ENCODE measurements at regions not wholly inside any gene's neighbourhood (a gene's known extent, or its start where the extent isn't known, plus 50 kb on each side); places are given as distances from the start of the nearest gene placed in this dataset.
"Not testable (repeated sequence)": the region's sequence is repeated elsewhere in the genome, so short reads cannot be mapped to it uniquely, and the experiment has no call there.

DNA sequence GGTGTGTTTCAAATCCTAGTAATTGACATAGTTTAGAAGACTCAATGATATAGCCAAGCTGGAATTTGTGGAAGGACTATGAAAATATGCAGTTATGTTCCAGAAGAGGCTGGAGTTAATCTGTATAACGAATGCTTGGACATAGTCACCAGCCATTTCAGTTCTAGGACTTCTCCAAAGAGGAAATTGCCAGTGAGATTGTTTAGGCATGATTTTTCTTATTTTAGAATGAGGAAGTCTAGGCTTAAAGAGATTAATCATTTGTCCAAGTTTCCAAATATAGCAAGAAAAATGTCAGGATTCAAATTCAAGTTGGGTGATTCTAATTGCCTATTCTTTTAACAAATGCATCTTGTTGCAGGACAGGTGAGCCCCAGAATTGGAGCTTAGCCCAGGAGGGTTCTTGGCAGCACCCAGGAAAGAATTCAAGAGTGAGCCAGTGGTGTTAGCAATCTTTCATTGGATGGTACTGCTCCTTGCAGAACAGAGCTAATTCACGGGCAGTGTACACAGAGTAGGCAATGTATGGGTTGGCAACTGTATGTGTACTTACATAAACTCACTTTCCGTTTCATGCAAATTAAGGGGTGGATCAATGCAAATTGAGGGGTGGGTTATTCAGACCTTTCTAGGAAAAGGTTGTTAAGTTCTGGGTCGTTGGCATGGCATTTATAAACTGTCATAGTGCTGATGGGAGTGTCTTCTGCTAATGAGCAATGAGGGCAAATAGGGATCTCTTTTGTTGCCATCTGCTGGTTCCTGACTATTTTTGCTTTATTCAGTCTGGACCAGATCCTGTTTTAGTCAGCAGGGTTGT, 763.1 kb upstream of the SLITRK1 start:
- DNase-seq, result no peak

- DNase-seq, result no peak
These were observed 759.2 kb upstream of the SLITRK1 start for GRCh38 chr13:84641491-84641890.

DNA sequence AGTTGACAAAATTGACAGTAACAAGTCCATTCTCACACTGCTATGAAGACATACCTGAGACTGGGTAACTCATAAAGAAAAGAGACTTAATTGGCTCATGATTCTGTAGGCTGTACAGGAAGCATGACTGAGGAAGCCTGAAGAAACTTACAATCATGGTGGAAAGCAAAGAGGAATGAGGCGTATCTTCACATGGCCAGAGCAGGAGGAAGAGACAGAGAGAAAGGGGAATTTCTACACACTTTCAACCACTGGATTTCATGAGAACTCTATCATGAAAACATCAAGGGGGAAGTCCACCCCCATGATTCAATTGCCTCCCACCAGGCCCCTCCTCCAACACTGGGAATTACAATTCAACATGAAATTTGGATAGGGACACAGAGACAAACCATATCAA, 758.4 kb upstream of the SLITRK1 start:
- DNase-seq, result no peak

DNA sequence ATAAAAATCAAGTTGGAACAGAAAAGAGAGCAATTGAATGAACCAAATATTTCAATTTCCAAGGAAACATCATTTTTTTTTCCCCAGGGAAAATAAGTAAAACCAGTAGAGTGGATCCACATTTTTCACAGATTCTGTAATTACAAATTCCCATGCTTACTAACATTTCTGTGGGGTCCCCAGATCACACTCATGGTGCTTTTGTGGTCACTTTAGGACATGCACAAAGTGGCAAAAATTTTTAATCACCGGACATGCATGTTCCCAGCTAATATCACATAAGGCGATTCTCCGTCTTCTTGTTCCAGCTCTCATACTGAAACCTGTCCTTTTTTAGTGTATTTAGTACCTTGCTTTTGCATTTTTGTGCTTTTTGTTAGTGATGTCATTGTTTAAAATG, 748.2 kb upstream of the SLITRK1 start:
- no peak for DNase-seq

DNA sequence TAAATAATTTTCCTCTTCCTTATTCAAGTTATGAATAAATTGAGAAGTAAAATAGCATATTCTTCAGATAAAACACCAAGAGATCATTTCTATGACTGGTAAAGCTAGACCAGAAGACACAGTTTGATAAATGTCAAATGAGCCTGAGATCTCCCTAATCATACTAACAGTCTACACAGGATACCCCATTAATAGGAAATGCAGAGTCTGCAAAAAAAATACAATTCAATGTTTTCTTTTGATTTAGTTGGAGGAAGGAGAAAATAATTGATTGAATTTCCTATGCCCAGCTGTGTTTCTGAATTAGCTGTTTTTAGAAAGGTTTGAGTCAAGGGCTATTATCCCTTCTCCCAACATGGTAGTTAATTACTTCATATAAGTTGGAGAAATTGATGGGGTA, 734.6 kb upstream of the SLITRK1 start:
- DNase-seq, result no peak

DNA sequence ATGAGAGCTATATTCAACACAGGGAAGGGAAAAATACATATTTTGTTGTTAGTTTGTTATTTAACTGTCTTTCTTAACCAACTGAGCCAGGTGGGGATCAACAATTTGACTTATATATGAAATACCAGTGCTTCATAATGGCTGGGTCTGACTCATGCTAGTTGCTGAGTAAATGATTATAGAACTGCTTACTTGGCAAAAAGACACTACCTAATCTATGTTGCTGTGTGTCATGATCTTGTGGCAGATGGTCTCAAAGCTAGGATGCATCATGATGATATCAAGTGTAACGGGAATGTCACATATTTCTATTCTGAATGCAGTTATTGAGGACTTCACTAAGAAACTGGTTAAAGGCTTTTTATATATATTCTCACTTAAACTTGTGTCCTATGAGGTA, 727.4 kb upstream of the SLITRK1 start:
- no peak for DNase-seq

DNA sequence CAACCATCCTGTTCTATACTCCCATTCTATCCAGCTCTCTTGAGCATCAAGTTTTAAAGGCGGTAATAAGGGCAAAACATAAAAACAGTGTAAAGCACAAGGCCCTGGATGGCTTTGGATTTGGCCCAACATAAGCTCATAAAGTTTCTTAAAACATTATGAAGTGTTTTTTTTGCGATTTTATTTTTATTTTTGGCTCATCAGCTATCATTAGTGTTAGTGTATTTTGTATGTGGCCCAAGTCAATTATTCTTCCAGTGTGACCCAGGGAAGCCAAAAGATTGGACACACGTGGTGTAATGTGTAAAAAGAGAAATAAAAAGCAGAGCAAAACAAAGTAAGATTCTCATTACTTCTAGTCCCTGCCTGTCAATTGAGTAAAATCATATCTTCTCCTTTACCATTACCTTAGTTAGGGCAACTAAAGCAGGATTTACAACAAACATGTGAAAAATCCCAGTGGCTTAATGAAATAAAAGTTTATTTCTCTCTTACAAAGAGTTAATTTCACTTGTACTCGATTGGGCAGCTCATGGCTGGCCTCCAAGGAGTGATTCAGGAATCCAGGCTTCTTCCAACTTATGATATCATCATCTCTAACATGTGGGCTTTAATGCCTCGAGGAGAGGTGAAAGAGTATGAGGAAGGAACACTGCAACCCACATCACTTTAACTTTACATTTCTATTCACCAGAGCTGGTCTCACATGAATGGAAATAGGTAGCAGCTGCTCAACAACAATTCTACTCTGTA, 725.2 kb upstream of the SLITRK1 start:
- no peak for DNase-seq

DNA sequence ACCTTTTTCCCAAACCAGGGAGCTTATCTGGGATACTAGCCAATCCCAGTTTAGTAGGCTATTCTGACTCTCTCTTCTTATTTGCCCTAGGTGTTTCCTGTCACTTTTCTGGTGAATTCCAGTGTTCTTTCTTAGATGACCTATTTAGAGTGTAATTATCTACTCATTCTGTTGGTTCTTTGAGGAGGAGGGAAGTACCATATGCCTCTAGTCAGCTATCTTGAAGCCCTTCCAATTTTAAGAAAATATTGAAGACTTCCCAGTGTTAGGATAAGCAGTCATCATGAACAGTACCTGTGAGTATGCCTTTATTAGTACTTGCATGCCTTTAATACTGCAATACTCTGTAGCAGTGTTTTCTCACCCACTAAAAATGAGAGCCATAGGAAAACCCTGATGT, 724.3 kb upstream of the SLITRK1 start:
- no peak for DNase-seq

DNA sequence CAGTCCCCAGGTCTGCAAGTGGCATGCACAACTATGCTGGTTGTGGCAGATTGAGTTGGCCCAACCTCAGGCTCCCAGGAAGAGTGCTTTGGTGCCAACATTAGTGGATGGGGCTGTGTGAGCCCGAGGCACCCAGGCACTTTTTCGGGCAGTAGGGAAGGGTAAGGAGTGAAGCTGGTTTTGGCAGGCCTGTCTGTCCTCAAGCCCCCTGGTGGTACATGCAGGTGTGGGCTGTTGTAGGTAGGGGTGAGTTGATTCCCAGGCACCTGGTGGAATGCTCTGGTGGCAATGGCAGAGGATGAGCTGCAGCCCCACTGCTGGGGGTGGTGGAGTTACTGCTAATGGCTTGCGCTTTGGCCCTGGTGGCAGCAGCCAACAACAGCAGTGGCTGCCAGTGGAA, 723.7 kb upstream of the SLITRK1 start:
- DNase-seq, result no peak

- DNase-seq, result no peak
These were observed 709.2 kb upstream of the SLITRK1 start for GRCh38 chr13:84591444-84591843.

DNA sequence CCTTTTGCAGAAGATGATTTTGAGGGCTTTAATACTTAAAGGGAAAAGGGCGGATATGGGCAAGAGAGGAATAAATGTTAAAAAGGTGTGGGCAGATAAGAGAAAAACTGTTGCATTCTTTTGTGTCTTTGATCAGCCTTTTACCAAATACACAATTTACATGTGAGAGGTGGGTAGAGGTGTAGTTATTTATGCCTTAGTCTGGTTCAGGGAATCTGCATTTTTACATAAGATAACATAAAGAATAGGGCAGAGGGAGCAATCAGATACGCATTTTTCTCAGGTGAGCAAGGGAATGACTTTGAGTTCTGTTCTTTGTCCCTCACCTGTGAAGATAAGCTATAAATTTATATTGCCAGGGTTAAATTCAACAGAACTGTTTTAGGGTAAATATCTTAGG, 708.4 kb upstream of the SLITRK1 start:
- DNase-seq, result no peak

DNA sequence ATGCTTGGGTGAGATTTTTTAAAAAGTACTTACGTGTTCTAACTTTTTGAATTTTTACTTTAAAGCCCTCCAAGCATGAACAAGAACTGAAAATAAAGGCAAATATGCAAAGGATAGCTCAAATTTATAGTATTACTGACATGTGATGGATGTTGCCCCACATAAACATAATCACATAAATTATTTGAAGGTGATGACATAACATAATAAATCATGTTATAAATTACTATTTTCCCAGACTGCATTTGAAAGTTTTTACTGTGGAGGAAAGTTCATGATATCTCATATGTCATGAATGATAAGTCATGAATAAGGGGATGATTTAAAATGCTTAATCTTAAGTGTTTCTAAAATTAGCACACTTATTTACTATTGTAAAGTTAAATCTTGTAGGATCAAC, 705.7 kb upstream of the SLITRK1 start:
- no peak for DNase-seq

DNA sequence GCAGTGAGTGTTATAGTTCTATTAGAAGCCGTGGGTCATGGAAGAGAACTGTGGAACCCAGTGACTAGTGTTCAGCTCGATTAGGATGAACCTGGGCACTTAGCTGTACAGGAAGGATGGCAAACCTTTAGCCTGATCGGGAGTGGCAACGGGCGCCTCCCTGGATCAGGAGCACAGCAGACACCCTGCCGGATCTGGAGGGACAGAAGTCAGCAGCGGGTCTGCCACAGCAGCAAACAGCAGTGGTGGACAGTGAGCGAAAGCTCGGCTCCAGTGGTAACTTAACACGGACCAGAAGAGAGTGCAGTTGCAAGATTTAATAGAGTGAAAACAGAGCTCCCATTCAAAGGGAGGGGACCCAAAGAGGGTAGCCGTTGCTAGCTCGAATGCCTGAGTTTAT, 697.6 kb upstream of the SLITRK1 start:
- DNase-seq, result not testable (repeated sequence)

GRCh38 chr13:84574851-84575250, 692.6 kb upstream of the SLITRK1 start:
- no peak for DNase-seq

GRCh38 chr13:84571264-84571663, 689.0 kb upstream of the SLITRK1 start:
- no peak for DNase-seq

- DNase-seq, result no peak
These were observed 688.6 kb upstream of the SLITRK1 start for GRCh38 chr13:84570831-84571230.

- no peak for DNase-seq
These were observed 687.1 kb upstream of the SLITRK1 start for GRCh38 chr13:84569366-84569765.

DNA sequence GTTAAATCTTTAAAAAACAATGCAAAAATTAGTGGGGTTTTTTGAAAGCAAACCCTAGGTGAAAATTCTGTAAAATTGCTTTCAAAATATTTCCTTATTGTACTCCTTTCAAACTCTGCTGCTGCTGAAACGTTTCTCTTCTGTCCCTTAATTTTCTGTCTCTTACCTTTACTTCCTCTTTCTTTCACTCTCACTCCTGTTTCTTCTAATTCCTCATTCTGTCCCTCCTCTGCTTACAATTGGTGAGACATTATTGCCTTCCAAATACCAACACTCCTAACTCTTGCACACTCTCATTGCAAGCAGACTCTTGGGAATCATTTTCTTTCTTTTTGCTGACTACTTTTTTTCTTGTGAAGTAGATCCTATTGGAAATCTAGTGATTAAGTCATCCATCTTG, 685.6 kb upstream of the SLITRK1 start:
- DNase-seq, result no peak

GRCh38 chr13:84566780-84567179, 684.5 kb upstream of the SLITRK1 start:
- DNase-seq, result no peak

DNA sequence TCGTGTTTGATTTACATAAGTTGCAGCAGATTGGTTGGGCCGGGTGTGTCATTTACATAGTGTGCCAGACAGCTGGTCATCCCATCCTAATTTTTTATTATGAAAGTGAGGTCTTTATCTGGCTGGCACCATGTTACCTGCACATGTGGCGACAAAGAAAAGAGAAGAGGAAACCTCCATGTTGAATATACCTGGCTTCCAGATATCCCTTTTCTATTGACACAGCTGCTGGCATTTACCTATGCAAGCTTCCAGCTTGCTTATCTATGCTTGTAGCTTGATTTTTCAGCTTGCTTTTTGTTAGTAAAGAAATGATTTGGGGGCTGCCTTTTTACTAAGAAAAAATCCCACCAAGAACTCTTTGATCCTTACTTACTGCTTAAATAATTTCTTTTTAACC, 681.3 kb upstream of the SLITRK1 start:
- DNase-seq, result no peak

GRCh38 chr13:84553227-84553626, 671.0 kb upstream of the SLITRK1 start:
- no peak for DNase-seq

GRCh38 chr13:84543962-84544361, 661.7 kb upstream of the SLITRK1 start:
- no peak for DNase-seq

GRCh38 chr13:84542348-84542747, 660.1 kb upstream of the SLITRK1 start:
- no peak for DNase-seq

GRCh38 chr13:84536906-84537305, 654.6 kb upstream of the SLITRK1 start:
- DNase-seq, result no peak
